Loucy (cell line): ENCODE measurements at regions not wholly inside any gene's neighbourhood (a gene's known extent, or its start where the extent isn't known, plus 50 kb on each side); places are given as distances from the start of the nearest gene placed in this dataset.

Source experiments
- H2AFZ ChIP-seq: fragments of 200-600 bp; sonication (generic); 2 replicates; pipeline ENCODE4 v1.6.0; 2016; ENCODE audit warnings: antibody characterized with exemption, mild to moderate bottlenecking, low read length, moderate library complexity
- H3F3A ChIP-seq: fragments of 200-600 bp; 2 replicates; pipeline ENCODE4 v1.6.0; 2016; ENCODE audit warnings: antibody characterized with exemption, low read depth, mild to moderate bottlenecking
- H3K27me3 ChIP-seq: fragments of 200-600 bp; sonication (generic); 2 replicates; pipeline ENCODE4 v1.6.1; 2014; ENCODE audit warnings: low read length, mild to moderate bottlenecking; ENCODE audit not compliant: insufficient read depth, poor library complexity, severe bottlenecking
- H3K36me3 ChIP-seq: fragments of 200-600 bp; sonication (generic); 2 replicates; pipeline ENCODE4 v1.6.1; 2016; ENCODE audit warnings: low read length; ENCODE audit not compliant: insufficient read depth
- H3K4me1 ChIP-seq: fragments of 200-600 bp; sonication (generic); 2 replicates; pipeline ENCODE4 v1.5.1; 2014; ENCODE audit warnings: low read length, mild to moderate bottlenecking; ENCODE audit not compliant: insufficient read depth, poor library complexity, severe bottlenecking
- H3K4me2 ChIP-seq: fragments of 200-600 bp; sonication (generic); 2 replicates; pipeline ENCODE4 v1.6.0; 2014; ENCODE audit warnings: antibody characterized with exemption, low read length, low read depth, mild to moderate bottlenecking; ENCODE audit not compliant: poor library complexity, severe bottlenecking
- H3K4me3 ChIP-seq: fragments of 200-600 bp; sonication (generic); 2 replicates; pipeline ENCODE4 v1.5.1; 2014; ENCODE audit warnings: low read length, mild to moderate bottlenecking, mixed read lengths; ENCODE audit not compliant: poor library complexity, severe bottlenecking
- H3K79me2 ChIP-seq: fragments of 200-600 bp; sonication (generic); 2 replicates; pipeline ENCODE4 v1.6.1; 2014; ENCODE audit warnings: low read length; ENCODE audit not compliant: insufficient read depth
- H3K9ac ChIP-seq: fragments of 200-600 bp; sonication (generic); 2 replicates; pipeline ENCODE4 v1.6.0; 2014; ENCODE audit warnings: mild to moderate bottlenecking, low read depth, low read length, moderate library complexity; ENCODE audit not compliant: poor library complexity, severe bottlenecking
- H3K9me2 ChIP-seq: fragments of 200-600 bp; sonication (generic); replicated peaks from 2 replicates; pipeline ENCODE4 v1.6.1; 2016; ENCODE audit warnings: low read depth, low read length, mixed read lengths
- H3K9me3 ChIP-seq: fragments of 200-600 bp; sonication (generic); 2 replicates; pipeline ENCODE4 v1.6.1; 2014; ENCODE audit warnings: mild to moderate bottlenecking, antibody characterized with exemption, low read length, low read depth; ENCODE audit not compliant: insufficient read depth
- H4K20me1 ChIP-seq: fragments of 200-600 bp; sonication (generic); 2 replicates; pipeline ENCODE4 v1.6.0; 2014; ENCODE audit warnings: antibody characterized with exemption, low read length, mild to moderate bottlenecking; ENCODE audit not compliant: insufficient read depth, poor library complexity, severe bottlenecking
- EZH2phosphoT487 ChIP-seq: fragments of 200-600 bp; IDR thresholded peaks from 2 replicates; pipeline ENCODE4 v1.6.1; 2018; ENCODE audit warnings: antibody characterized with exemption, mild to moderate bottlenecking, moderate library complexity, borderline replicate concordance
- TF ChIP-seq, protein P1 (sequence below): fragments of 200-600 bp; sonication (generic); conservative IDR thresholded peaks from 2 replicates; pipeline ENCODE4 v1.5.1; 2014; ENCODE audit warnings: mild to moderate bottlenecking, antibody characterized with exemption, low read length

DNA sequence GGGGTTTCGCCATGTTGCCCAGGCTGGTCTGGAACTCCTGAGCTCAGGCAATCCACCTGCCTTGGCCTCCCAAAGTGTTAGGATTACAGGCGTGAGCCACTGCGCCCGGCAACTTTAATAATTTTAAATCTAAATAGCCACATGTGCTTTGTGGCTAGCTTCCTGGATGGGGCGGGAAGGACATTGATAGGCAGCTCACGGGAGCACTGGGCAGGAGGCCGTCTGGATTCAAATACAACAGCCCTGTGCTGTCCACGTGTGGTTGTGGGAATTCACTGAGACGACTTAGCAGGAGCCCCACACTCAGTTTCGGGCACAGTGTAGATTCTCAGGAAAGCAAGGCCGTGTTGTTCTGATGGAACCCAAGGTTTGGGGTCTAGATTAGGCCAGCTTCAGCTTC is 177.1 kb downstream of the ETS2 start:
- TF ChIP-seq, protein P1, sequence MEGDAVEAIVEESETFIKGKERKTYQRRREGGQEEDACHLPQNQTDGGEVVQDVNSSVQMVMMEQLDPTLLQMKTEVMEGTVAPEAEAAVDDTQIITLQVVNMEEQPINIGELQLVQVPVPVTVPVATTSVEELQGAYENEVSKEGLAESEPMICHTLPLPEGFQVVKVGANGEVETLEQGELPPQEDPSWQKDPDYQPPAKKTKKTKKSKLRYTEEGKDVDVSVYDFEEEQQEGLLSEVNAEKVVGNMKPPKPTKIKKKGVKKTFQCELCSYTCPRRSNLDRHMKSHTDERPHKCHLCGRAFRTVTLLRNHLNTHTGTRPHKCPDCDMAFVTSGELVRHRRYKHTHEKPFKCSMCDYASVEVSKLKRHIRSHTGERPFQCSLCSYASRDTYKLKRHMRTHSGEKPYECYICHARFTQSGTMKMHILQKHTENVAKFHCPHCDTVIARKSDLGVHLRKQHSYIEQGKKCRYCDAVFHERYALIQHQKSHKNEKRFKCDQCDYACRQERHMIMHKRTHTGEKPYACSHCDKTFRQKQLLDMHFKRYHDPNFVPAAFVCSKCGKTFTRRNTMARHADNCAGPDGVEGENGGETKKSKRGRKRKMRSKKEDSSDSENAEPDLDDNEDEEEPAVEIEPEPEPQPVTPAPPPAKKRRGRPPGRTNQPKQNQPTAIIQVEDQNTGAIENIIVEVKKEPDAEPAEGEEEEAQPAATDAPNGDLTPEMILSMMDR = no peak
- no peak for TF ChIP-seq EZH2phosphoT487
- Histone ChIP-seq H3K9ac (no peak overlapping the region), H3K4me2 (no peak overlapping the region), H3K27me3 (no peaks in the 10 kb centered on the region), H4K20me1 (no peaks in the 10 kb centered on the region), H3K79me2 (no peaks in the 10 kb centered on the region), H3K36me3 (no peaks in the 10 kb centered on the region), H3K9me2 (no peaks in the 10 kb centered on the region), H3K4me3 (no peak overlapping the region), H3F3A (no peaks in the 10 kb centered on the region; the same call in 1 of the 2 replicates), H3K9me3 (no peaks in the 10 kb centered on the region), H3K4me1 (peaks cover 75% of the 10 kb centered on the region), H2AFZ (no peak overlapping the region)

DNA sequence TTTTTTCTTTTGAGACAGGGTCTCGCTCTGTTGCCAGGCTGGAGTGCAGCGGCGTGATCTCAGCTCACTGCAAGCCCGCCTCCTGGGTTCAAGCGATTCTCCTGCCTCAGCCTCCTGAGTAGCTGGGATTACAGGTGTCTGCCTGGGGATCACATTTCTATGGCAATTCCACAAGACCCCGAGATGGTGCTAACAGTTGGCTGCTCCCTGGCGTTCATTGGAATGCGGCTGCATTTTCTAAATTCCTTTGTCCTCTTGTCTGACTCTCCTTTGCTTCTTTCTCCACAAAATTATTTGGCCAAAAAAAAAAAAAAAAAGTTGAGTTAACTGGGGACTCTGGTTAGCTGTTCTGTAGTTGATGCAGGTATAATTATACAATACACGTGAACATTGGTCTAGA is 176.4 kb downstream of the ETS2 start:
- H3K9ac ChIP-seq = no peak overlapping the region
- H3F3A ChIP-seq = no peaks in the 10 kb centered on the region; the same call in 1 of the 2 replicates
- H3K27me3 ChIP-seq = no peaks in the 10 kb centered on the region
- peaks cover 68% of the 10 kb centered on the region for H3K4me1 ChIP-seq
- H2AFZ ChIP-seq = no peak overlapping the region
- H3K36me3 ChIP-seq = no peaks in the 10 kb centered on the region
- no peaks in the 10 kb centered on the region for H3K9me3 ChIP-seq
- H3K79me2 ChIP-seq = no peaks in the 10 kb centered on the region
- no peak overlapping the region for H3K4me3 ChIP-seq
- no peaks in the 10 kb centered on the region for H4K20me1 ChIP-seq
- no peak overlapping the region for H3K4me2 ChIP-seq
- TF ChIP-seq, protein P1 = no peak
- TF ChIP-seq EZH2phosphoT487 = no peak
- H3K9me2 ChIP-seq = no peaks in the 10 kb centered on the region

DNA sequence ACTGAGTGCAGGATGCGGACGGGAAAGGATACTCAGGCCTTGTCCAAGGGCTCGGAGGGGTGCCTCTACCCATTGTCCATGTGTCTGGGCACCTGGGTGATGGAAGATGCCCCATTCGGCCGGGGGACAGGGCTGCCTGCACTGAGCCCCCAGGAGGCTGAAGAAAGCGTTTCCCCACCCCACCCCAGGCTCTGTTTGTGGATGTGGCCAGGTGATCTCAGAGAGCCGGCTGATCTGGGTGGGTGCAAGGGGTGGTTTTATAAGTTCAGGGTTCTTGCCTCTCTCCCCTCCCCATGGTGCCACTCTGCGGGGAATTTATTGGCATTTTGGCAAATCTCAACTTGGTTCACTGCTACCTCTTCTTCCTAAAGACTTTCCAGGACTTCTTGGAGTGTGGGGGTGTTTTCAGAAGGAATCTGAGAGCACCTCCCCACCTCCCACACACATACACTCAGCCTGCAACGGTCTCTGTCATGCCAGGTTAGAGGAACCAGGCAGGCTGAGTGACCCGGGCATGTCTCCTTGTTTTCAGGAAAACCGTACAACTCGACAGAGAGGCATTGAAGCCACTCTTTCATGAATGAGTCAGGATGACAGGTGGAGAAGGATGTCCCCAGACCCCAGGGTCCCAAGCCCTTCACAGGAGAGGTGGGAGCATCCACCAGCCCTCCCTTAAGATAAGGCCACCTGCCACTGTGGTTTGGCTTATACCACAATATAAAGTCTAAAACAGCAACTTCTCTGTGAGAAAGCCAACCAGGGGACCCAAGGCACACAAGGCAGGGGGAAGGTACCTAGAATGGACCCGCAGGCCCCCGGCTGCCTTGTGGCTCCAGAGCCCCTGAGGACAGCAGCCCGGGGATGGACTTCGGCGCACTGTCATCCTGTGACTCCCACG is 174.9 kb downstream of the ETS2 start:
- Histone ChIP-seq H3K36me3 (no peaks in the 10 kb centered on the region), H3K4me1 (peaks cover 60% of the 10 kb centered on the region), H3K9ac (peak overlapping the region; percentile 58), H3K9me2 (no peaks in the 10 kb centered on the region), H2AFZ (no peak overlapping the region), H3K79me2 (no peaks in the 10 kb centered on the region), H3K27me3 (no peaks in the 10 kb centered on the region), H3K9me3 (no peaks in the 10 kb centered on the region), H4K20me1 (no peaks in the 10 kb centered on the region), H3K4me2 (peak overlapping the region; percentile 48), H3K4me3 (peak overlapping the region; percentile 38), H3F3A (no peaks in the 10 kb centered on the region; the same call in 1 of the 2 replicates)
- TF ChIP-seq, protein P1 = no peak
- no peak for TF ChIP-seq EZH2phosphoT487
